DND-41 (cell line): ENCODE measurements at regions not wholly inside any gene's neighbourhood (a gene's known extent, or its start where the extent isn't known, plus 50 kb on each side); places are given as distances from the start of the nearest gene placed in this dataset.

Source experiments
- ATAC-seq: fragments of 200-7000 bp; cut with Tn5 transposase; 3 replicates; pipeline ENCODE4 v1.9.1; 2021; ENCODE audit warnings: low read depth; ENCODE audit not compliant: insufficient read depth
- DNase-seq: peaks from one replicate; pipeline ENCODE4 v3.0.0-alpha.2; 2020
- H2AFZ ChIP-seq: 2 replicates; pipeline ENCODE4 v1.6.0; 2012; ENCODE audit warnings: low read depth, low read length
- H3K27ac ChIP-seq: 2 replicates; pipeline ENCODE4 v1.5.1; 2012; ENCODE audit warnings: low read length, inconsistent platforms
- H3K27me3 ChIP-seq: fragments of 200-600 bp; sonication (generic); 2 replicates; pipeline ENCODE4 v1.6.0; 2012; ENCODE audit warnings: low read length, mild to moderate bottlenecking, inconsistent platforms; ENCODE audit not compliant: insufficient read depth, poor library complexity
- H3K36me3 ChIP-seq: 2 replicates; pipeline ENCODE4 v1.5.1; 2012; ENCODE audit warnings: low read length, inconsistent platforms; ENCODE audit not compliant: insufficient read depth
- H3K4me1 ChIP-seq: 2 replicates; pipeline ENCODE4 v1.5.1; 2012; ENCODE audit warnings: mild to moderate bottlenecking, low read length; ENCODE audit not compliant: insufficient read depth
- H3K4me2 ChIP-seq: 2 replicates; pipeline ENCODE4 v1.6.0; 2012; ENCODE audit warnings: mild to moderate bottlenecking, moderate library complexity, low read length, inconsistent platforms; ENCODE audit not compliant: insufficient read depth
- H3K4me3 ChIP-seq, 2 experiments: fragments of 200-600 bp in 1 of 2; shearing (Covaris generic) in 1 of 2; 2 replicates each; pipeline ENCODE4 v1.5.1; 2012 to 2016; ENCODE audit warnings: inconsistent platforms in 2 of 2, low read length in 2 of 2, mild to moderate bottlenecking in 2 of 2, low read depth in 1 of 2, moderate library complexity in 1 of 2
- H3K79me2 ChIP-seq: 2 replicates; pipeline ENCODE4 v1.6.0; 2012; ENCODE audit warnings: low read length, inconsistent platforms; ENCODE audit not compliant: insufficient read depth
- H3K9ac ChIP-seq: 2 replicates; pipeline ENCODE4 v1.6.0; 2012; ENCODE audit warnings: low read depth, mild to moderate bottlenecking, inconsistent platforms, low read length, moderate library complexity
- H3K9me3 ChIP-seq: 2 replicates; pipeline ENCODE4 v1.5.1; 2012; ENCODE audit warnings: low read length, moderate library complexity, mild to moderate bottlenecking, inconsistent platforms; ENCODE audit not compliant: insufficient read depth, severe bottlenecking
- H4K20me1 ChIP-seq: 2 replicates; pipeline ENCODE4 v1.6.0; 2012; ENCODE audit warnings: low read length; ENCODE audit not compliant: insufficient read depth
- EZH2 ChIP-seq: IDR thresholded peaks from 3 replicates; pipeline ENCODE4 v1.6.1; 2012; ENCODE audit warnings: borderline replicate concordance, low read depth, mild to moderate bottlenecking, moderate library complexity, low read length, inconsistent platforms; ENCODE audit not compliant: severe bottlenecking
- TF ChIP-seq, protein P1 (sequence below): IDR thresholded peaks from 2 replicates; pipeline ENCODE4 v1.5.1; 2012; ENCODE audit warnings: borderline replicate concordance, low read length, moderate library complexity, mild to moderate bottlenecking; ENCODE audit not compliant: poor library complexity, severe bottlenecking; ENCODE audit errors: extremely low read depth

DNA sequence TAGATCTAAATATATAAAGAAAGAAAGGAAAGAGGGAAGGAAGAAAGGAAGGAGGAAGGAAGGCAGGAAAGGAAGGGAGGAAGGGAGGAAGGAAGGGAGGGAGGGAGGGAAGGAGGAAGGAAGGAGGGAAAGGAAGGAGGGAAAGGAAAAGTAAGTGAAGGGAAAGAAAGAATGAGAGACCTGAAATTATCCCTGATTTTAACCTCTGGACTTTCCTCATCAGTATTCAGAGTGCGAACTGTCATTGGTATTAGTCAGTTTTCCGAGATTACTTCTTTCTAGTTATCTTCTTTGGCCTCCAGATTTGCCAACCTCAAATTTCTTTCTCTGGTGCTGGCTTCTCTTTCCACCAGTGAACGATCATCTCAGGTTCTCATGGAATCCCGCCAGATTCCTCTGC lies 215.5 kb upstream of the FN1 start:
- H2AFZ ChIP-seq = no peak overlapping the region
- H3K9ac ChIP-seq = no peak overlapping the region
- no peak overlapping the region for H3K4me2 ChIP-seq
- H3K4me3 ChIP-seq = no peak overlapping the region
- no peaks in the 10 kb centered on the region for H3K4me1 ChIP-seq
- H3K79me2 ChIP-seq = no peaks in the 10 kb centered on the region
- H3K27me3 ChIP-seq = no peaks in the 10 kb centered on the region
- no peaks in the 10 kb centered on the region for H3K36me3 ChIP-seq
- H3K27ac ChIP-seq = no peak overlapping the region
- TF ChIP-seq EZH2 = no peak
- TF ChIP-seq, protein P1, sequence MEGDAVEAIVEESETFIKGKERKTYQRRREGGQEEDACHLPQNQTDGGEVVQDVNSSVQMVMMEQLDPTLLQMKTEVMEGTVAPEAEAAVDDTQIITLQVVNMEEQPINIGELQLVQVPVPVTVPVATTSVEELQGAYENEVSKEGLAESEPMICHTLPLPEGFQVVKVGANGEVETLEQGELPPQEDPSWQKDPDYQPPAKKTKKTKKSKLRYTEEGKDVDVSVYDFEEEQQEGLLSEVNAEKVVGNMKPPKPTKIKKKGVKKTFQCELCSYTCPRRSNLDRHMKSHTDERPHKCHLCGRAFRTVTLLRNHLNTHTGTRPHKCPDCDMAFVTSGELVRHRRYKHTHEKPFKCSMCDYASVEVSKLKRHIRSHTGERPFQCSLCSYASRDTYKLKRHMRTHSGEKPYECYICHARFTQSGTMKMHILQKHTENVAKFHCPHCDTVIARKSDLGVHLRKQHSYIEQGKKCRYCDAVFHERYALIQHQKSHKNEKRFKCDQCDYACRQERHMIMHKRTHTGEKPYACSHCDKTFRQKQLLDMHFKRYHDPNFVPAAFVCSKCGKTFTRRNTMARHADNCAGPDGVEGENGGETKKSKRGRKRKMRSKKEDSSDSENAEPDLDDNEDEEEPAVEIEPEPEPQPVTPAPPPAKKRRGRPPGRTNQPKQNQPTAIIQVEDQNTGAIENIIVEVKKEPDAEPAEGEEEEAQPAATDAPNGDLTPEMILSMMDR = no peak
- DNase-seq = no peak
- no peak for ATAC-seq
- H3K9me3 ChIP-seq = no peaks in the 10 kb centered on the region
- H4K20me1 ChIP-seq = no peaks in the 10 kb centered on the region

DNA sequence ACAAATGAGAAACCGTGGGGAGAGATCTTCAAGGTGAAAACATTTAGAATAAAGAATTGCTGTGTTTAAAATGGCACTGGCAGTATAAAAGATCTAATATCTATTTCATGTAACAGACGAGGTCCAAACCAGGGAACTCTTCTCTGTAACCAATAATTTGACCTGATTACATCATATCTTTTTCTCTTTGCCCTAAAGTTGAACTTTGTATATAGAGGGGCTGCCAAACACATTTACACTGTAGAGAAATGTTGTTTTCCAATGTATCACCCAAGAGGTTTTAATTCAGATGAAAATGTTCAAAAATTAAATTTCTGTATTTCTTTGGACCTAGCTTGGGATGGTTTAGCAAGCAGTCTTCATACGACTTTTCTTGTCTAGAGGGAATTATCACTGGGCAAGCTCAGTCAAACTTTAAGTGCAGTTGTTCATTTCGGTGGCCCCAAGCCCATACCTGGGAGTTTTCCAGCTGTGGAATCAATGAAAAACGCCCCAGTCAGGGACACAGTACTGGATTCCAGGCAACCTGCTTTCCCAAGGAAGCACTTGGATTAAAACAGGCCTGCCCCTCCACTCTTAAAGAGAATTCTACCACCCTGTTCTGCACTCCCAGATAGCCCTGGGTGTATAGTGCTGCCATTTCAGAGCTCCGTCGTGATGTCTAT lies 208.5 kb upstream of the FN1 start:
- no peaks in the 10 kb centered on the region for H3K36me3 ChIP-seq
- no peaks in the 10 kb centered on the region for H3K4me1 ChIP-seq
- no peaks in the 10 kb centered on the region for H4K20me1 ChIP-seq
- no peaks in the 10 kb centered on the region for H3K79me2 ChIP-seq
- H3K4me3 ChIP-seq = no peak overlapping the region
- ATAC-seq = no peak
- H3K9ac ChIP-seq = no peak overlapping the region
- DNase-seq = no peak
- TF ChIP-seq, protein P1 = no peak
- no peak for TF ChIP-seq EZH2
- H3K27me3 ChIP-seq = no peaks in the 10 kb centered on the region
- H3K27ac ChIP-seq = no peak overlapping the region
- H3K4me2 ChIP-seq = no peak overlapping the region
- no peaks in the 10 kb centered on the region for H3K9me3 ChIP-seq
- H2AFZ ChIP-seq = no peak overlapping the region

DNA sequence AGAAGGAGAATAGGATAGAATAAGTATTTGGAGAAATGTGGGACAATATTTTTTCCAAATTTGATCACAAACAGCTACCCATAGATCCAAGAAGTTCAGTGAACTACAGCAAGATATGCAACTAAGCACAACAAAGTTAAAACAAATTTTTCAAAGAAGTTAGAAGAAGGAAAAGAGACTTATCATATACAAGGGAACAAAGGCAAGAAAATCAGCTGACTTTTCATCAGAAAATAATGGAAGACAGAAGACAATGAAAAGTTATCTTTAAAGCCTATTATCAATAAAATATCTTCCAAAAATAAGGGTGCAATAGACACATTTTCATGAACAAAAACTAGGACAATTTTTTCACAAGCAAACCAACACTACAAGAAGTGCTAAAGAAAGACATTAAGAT lies 202.8 kb upstream of the FN1 start:
- TF ChIP-seq, protein P1 = no peak
- TF ChIP-seq EZH2 = no peak
- Histone ChIP-seq H3K4me2 (no peak overlapping the region), H4K20me1 (no peaks in the 10 kb centered on the region), H3K9me3 (no peaks in the 10 kb centered on the region), H3K36me3 (no peaks in the 10 kb centered on the region), H3K27me3 (no peaks in the 10 kb centered on the region), H3K4me3 (no peak overlapping the region), H2AFZ (no peak overlapping the region), H3K4me1 (no peaks in the 10 kb centered on the region), H3K27ac (no peak overlapping the region), H3K79me2 (no peaks in the 10 kb centered on the region), H3K9ac (no peak overlapping the region)
- DNase-seq = no peak
- no peak for ATAC-seq
